Liver (tissue), 8 donors: ENCODE measurements at regions not wholly inside any gene's neighbourhood (a gene's known extent, or its start where the extent isn't known, plus 50 kb on each side); places are given as distances from the start of the nearest gene placed in this dataset.

Experiments used
- DNase-seq: peaks from one replicate; pipeline ENCODE4 v3.0.0-alpha.2; 2017; ENCODE audit warnings: low spot score
- H3K27ac ChIP-seq, 2 donors: one replicate each; pipeline ENCODE4 v1.7.0; 2013; ENCODE audit warnings: inconsistent platforms in 2 of 2, low read length in 2 of 2, control low read depth in 1 of 2, low read depth in 1 of 2, mild to moderate bottlenecking in 1 of 2
- H3K27me3 ChIP-seq, 4 donors: one replicate each; pipeline versions ENCODE4 v1.6.1 to v1.7.0; 2013; ENCODE audit warnings: low read length in 3 of 4, inconsistent platforms in 1 of 4, mild to moderate bottlenecking in 1 of 4, moderate library complexity in 1 of 4; ENCODE audit not compliant: control insufficient read depth in 4 of 4, insufficient read depth in 4 of 4
- H3K36me3 ChIP-seq, 4 donors: one replicate each; pipeline versions ENCODE4 v1.6.1 to v1.7.0; 2013; ENCODE audit warnings: low read length in 3 of 4, mild to moderate bottlenecking in 3 of 4, low read depth in 1 of 4, moderate library complexity in 1 of 4; ENCODE audit not compliant: control insufficient read depth in 4 of 4, insufficient read depth in 3 of 4
- H3K4me1 ChIP-seq, 4 donors: one replicate each; pipeline versions ENCODE4 v1.6.1 to v1.7.0; 2013; ENCODE audit warnings: low read length in 3 of 4, mild to moderate bottlenecking in 3 of 4, moderate library complexity in 1 of 4; ENCODE audit not compliant: control insufficient read depth in 4 of 4, insufficient read depth in 4 of 4
- H3K4me3 ChIP-seq, 3 donors: one replicate each; pipeline versions ENCODE4 v1.6.1 to v1.7.0; 2013; ENCODE audit warnings: low read length in 3 of 3, control low read depth in 1 of 3, low read depth in 1 of 3, mild to moderate bottlenecking in 1 of 3
- H3K9ac ChIP-seq, 2 donors: one replicate each; pipeline ENCODE4 v1.7.0; 2013; ENCODE audit warnings: low read length in 2 of 2, mild to moderate bottlenecking in 2 of 2, moderate library complexity in 2 of 2, control low read depth in 1 of 2, low read depth in 1 of 2
- H3K9me3 ChIP-seq, 4 donors: one replicate each; pipeline versions ENCODE4 v1.6.1 to v1.7.0; 2013; ENCODE audit warnings: low read length in 3 of 4; ENCODE audit not compliant: control insufficient read depth in 4 of 4
- FOXA1 ChIP-seq: IDR thresholded peaks from 2 replicates; pipeline ENCODE4 v1.6.1; 2016; ENCODE audit warnings: antibody characterized with exemption
- HNF4A ChIP-seq, 2 donors: conservative IDR thresholded peaks; 2 replicates each; pipeline ENCODE4 v1.6.1; 2016; ENCODE audit warnings: antibody characterized with exemption in 2 of 2, mild to moderate bottlenecking in 2 of 2
- HNF4G ChIP-seq: IDR thresholded peaks from 2 replicates; pipeline ENCODE4 v1.6.1; 2016; ENCODE audit warnings: antibody characterized with exemption
- JUND ChIP-seq, 2 donors: IDR thresholded peaks; 2 replicates each; pipeline ENCODE4 v1.6.1; 2016; ENCODE audit warnings: antibody characterized with exemption in 2 of 2
- NR2F2 ChIP-seq: IDR thresholded peaks from 2 replicates; pipeline ENCODE4 v1.6.1; 2016; ENCODE audit warnings: antibody characterized with exemption
- RAD21 ChIP-seq, 2 donors: IDR thresholded peaks; 2 replicates each; pipeline ENCODE4 v1.6.1; 2016; ENCODE audit warnings: antibody characterized with exemption in 2 of 2, mild to moderate bottlenecking in 2 of 2
- RXRA ChIP-seq, 2 donors: IDR thresholded peaks; 2 replicates each; pipeline ENCODE4 v1.6.1; 2017 to 2018; ENCODE audit warnings: antibody characterized with exemption in 2 of 2, mild to moderate bottlenecking in 1 of 2
- SP1 ChIP-seq: IDR thresholded peaks from 2 replicates; pipeline ENCODE4 v1.6.1; 2018; ENCODE audit warnings: antibody characterized with exemption, mild to moderate bottlenecking
- TAF1 ChIP-seq: conservative IDR thresholded peaks from 2 replicates; pipeline ENCODE4 v1.6.1; 2016; ENCODE audit warnings: antibody characterized with exemption, mild to moderate bottlenecking
- WGBS: extraction: QIAGEN DNeasy Blood & Tissue Kit; methylation state at CpG from one replicate; pipeline ENCODE4 v1.1.7; 2013; 5-methylcytosine and 5-hydroxymethylcytosine counted together
- TF ChIP-seq, protein P1 (sequence below): IDR thresholded peaks from 2 replicates; pipeline ENCODE4 v1.6.1; 2016; ENCODE audit warnings: antibody characterized with exemption
- TF ChIP-seq, protein P2 (sequence below): fragments of 150-350 bp; IDR thresholded peaks from 2 replicates; pipeline ENCODE4 v1.5.1; 2017; ENCODE audit warnings: improper control_type of control experiment, low read depth, low read length; ENCODE audit not compliant: missing input control
- TF ChIP-seq, protein P3 (sequence below): IDR thresholded peaks from 2 replicates; pipeline ENCODE4 v1.6.1; 2016; ENCODE audit warnings: antibody characterized with exemption, mild to moderate bottlenecking
- donor health status: healthy.
- donor health status: healthy.
- donor health status: healthy.
- donor health status: healthy.
- donor health status: healthy.

DNA sequence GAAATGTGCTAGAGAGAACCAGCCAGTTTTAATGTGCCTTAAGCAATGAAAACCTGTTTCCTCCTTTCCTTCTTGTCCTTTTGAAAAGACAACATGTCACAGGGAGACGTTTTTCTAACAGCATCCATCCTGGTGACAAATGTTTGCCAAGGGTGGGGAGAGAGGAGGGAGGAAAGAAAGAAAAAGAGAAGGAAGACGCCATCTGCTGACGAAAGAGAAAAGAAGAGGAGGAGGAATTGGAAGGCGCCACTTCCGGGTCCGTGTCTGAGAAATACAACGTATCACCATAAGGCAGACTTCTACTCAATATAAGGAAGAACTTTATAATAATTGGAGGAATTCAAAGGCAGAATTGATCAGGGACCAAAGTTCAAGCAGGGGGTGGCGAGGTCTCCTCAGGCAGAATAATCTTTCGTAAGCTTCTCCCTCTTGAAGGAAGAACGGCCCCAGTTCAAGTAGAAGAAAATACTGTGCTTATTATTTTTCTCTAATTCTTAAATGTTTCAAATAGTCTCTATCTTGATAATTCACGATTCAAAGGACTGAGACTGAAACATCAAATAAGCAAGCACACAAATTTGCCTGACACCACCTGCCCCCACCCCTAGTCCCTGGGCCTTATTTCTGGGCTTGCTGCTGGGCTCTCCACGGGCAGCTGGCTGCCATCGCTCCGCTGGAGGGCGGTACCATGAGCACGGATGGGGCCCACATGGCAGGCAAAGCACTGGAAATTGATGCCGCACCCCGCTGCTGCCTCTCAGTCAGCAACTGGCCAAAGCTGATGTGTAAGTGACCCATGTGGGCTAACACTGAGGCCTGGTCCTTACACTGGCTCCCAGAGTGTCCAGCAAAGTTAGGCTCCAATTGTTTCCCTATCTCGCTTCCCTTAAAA lies 273.7 kb upstream of the KLF14 start:
- Histone ChIP-seq H3K9ac (no peak overlapping the region), H3K27ac (peak overlapping the region; percentile 54 to 77), H3K27me3 (no peaks in the 10 kb centered on the region), H3K9me3 (no peaks in the 10 kb centered on the region), H3K36me3 (peaks cover 0 to 5% (median 1%) of the 10 kb centered on the region in 4 donors), H3K4me1 (peaks cover 15 to 37% (median 29%) of the 10 kb centered on the region in 4 donors), H3K4me3 (no peak overlapping the region)
- 45% methylated on average over 19 of the region's 19 CpGs for WGBS
- no peak for DNase-seq
- TF ChIP-seq, protein P1, sequence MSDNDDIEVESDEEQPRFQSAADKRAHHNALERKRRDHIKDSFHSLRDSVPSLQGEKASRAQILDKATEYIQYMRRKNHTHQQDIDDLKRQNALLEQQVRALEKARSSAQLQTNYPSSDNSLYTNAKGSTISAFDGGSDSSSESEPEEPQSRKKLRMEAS: peak; percentile 21
- TF ChIP-seq TAF1 (no peak), RAD21 (IDR thresholded peaks at IDR 0.05) (peak; percentile 80 to 82), NR2F2 (no peak), SP1 (no peak), RXRA (IDR thresholded peaks at IDR 0.05) (peak in 1 of 2 donors; percentile 16), JUND (IDR thresholded peaks at IDR 0.05) (peak in 1 of 2 donors; percentile 26), HNF4G (no peak), FOXA1 (no peak), HNF4A (conservative IDR thresholded peaks at IDR 0.05) (peak in 1 of 2 donors; percentile 29)
- TF ChIP-seq, protein P2, sequence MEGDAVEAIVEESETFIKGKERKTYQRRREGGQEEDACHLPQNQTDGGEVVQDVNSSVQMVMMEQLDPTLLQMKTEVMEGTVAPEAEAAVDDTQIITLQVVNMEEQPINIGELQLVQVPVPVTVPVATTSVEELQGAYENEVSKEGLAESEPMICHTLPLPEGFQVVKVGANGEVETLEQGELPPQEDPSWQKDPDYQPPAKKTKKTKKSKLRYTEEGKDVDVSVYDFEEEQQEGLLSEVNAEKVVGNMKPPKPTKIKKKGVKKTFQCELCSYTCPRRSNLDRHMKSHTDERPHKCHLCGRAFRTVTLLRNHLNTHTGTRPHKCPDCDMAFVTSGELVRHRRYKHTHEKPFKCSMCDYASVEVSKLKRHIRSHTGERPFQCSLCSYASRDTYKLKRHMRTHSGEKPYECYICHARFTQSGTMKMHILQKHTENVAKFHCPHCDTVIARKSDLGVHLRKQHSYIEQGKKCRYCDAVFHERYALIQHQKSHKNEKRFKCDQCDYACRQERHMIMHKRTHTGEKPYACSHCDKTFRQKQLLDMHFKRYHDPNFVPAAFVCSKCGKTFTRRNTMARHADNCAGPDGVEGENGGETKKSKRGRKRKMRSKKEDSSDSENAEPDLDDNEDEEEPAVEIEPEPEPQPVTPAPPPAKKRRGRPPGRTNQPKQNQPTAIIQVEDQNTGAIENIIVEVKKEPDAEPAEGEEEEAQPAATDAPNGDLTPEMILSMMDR: peak; percentile 50
- TF ChIP-seq, protein P3, sequence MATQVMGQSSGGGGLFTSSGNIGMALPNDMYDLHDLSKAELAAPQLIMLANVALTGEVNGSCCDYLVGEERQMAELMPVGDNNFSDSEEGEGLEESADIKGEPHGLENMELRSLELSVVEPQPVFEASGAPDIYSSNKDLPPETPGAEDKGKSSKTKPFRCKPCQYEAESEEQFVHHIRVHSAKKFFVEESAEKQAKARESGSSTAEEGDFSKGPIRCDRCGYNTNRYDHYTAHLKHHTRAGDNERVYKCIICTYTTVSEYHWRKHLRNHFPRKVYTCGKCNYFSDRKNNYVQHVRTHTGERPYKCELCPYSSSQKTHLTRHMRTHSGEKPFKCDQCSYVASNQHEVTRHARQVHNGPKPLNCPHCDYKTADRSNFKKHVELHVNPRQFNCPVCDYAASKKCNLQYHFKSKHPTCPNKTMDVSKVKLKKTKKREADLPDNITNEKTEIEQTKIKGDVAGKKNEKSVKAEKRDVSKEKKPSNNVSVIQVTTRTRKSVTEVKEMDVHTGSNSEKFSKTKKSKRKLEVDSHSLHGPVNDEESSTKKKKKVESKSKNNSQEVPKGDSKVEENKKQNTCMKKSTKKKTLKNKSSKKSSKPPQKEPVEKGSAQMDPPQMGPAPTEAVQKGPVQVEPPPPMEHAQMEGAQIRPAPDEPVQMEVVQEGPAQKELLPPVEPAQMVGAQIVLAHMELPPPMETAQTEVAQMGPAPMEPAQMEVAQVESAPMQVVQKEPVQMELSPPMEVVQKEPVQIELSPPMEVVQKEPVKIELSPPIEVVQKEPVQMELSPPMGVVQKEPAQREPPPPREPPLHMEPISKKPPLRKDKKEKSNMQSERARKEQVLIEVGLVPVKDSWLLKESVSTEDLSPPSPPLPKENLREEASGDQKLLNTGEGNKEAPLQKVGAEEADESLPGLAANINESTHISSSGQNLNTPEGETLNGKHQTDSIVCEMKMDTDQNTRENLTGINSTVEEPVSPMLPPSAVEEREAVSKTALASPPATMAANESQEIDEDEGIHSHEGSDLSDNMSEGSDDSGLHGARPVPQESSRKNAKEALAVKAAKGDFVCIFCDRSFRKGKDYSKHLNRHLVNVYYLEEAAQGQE: no peak

DNA sequence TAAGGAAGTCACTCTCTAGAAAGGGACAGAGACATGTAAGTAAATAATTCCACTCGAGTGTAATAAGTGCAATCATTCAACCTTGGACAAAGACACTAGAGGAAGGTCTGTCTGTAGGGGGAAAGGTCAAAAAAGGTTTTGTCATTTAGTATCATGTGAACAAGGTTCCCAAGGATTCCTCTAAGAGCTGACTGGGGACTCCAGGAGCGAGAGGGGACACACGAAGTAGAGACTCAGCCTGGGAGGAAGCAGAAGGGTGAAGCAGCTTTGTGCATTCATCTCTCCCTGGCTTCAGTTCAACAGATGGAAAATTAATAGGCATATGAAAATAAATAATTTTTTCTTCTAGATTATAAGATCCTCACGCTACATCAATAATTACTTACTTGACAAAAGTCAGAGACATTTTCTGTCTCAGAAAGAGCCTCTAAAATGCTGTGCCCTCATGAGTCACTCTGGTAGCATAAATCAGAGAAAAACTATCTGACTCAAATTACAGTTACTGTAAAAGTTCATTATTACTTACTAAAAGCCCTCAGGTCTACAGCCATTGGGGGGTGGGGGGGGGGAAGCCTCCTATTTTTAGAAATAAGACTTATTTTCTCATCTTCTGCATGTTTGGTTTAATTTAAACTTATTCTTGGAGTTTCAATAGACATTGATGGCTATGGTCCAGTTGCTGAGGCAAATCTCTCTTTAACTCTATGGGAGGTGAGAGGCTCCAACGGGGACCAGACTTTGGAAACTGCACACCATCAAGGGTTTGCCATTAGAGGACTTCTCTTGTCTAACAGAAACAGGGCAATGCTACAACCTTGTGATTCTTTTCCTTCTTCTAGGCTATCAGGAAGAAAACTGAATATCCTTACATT lies 275.1 kb upstream of the KLF14 start:
- Histone ChIP-seq H3K9me3 (no peaks in the 10 kb centered on the region), H3K4me1 (peaks cover 20 to 48% (median 34%) of the 10 kb centered on the region in 4 donors), H3K36me3 (peaks cover 0 to 5% (median 1%) of the 10 kb centered on the region in 4 donors), H3K27me3 (no peaks in the 10 kb centered on the region), H3K4me3 (no peak overlapping the region), H3K27ac (peak overlapping the region; percentile 10 to 80), H3K9ac (peak overlapping the region in 1 of 2 donors; percentile 18)
- DNase-seq: no peak
- WGBS: 66% methylated on average over 5 of the region's 5 CpGs
- no peak for TF ChIP-seq SP1
